NCI-H2196 (cell line): ENCODE measurements at regions not wholly inside any gene's neighbourhood (a gene's known extent, or its start where the extent isn't known, plus 50 kb on each side); places are given as distances from the start of the nearest gene placed in this dataset.

Experiments
- DNase-seq: peaks from one replicate; lab custom pipeline; 2025; ENCODE audit not compliant: unreplicated experiment; lab: John Stamatoyannopoulos, UW

- DNase-seq = no peak
Observed at GRCh38 chr18:6606411-6607085, 123.0 kb upstream of the ARHGAP28 start.

GRCh38 chr18:6607343-6607742 lies 122.2 kb upstream of the ARHGAP28 start:
- no peak for DNase-seq

- DNase-seq = no peak
Observed at GRCh38 chr18:6609666-6610264, 119.8 kb upstream of the ARHGAP28 start.

- no peak for DNase-seq
Observed at GRCh38 chr18:6610466-6610865, 119.0 kb upstream of the ARHGAP28 start.

GRCh38 chr18:6613581-6613980 lies 115.9 kb upstream of the ARHGAP28 start:
- DNase-seq = no peak

- no peak for DNase-seq
Observed at GRCh38 chr18:6614952-6615351, 114.6 kb upstream of the ARHGAP28 start.

GRCh38 chr18:6616981-6617380 lies 112.5 kb upstream of the ARHGAP28 start:
- no peak for DNase-seq

- DNase-seq = no peak
Observed at GRCh38 chr18:6621437-6621836, 108.1 kb upstream of the ARHGAP28 start.

- DNase-seq = no peak
Observed at GRCh38 chr18:6623278-6623677, 106.2 kb upstream of the ARHGAP28 start.

GRCh38 chr18:6624271-6624660 lies 105.2 kb upstream of the ARHGAP28 start:
- DNase-seq = no peak

- DNase-seq = no peak
Observed at GRCh38 chr18:6624661-6625311, 104.7 kb upstream of the ARHGAP28 start.

- no peak for DNase-seq
Observed at GRCh38 chr18:6625481-6625880, 104.0 kb upstream of the ARHGAP28 start.

- DNase-seq = no peak
Observed at GRCh38 chr18:6626457-6626856, 103.1 kb upstream of the ARHGAP28 start.

- DNase-seq = no peak
Observed at GRCh38 chr18:6627645-6628044, 101.9 kb upstream of the ARHGAP28 start.

- no peak for DNase-seq
Observed at GRCh38 chr18:6628187-6628586, 101.3 kb upstream of the ARHGAP28 start.

GRCh38 chr18:6629635-6630140 lies 99.8 kb upstream of the ARHGAP28 start:
- no peak for DNase-seq

GRCh38 chr18:6633310-6633709 lies 96.2 kb upstream of the ARHGAP28 start:
- DNase-seq = no peak

- no peak for DNase-seq
Observed at GRCh38 chr18:6636091-6636490, 93.4 kb upstream of the ARHGAP28 start.

- DNase-seq = no peak
Observed at GRCh38 chr18:6638447-6638846, 91.1 kb upstream of the ARHGAP28 start.

GRCh38 chr18:6639305-6639704 lies 90.2 kb upstream of the ARHGAP28 start:
- no peak for DNase-seq

GRCh38 chr18:6644836-6645627 lies 84.5 kb upstream of the ARHGAP28 start:
- no peak for DNase-seq
